HG03060 (cell line): ENCODE measurements at regions not wholly inside any gene's neighbourhood (a gene's known extent, or its start where the extent isn't known, plus 50 kb on each side); places are given as distances from the start of the nearest gene placed in this dataset.
"Not testable (repeated sequence)": the region's sequence is repeated elsewhere in the genome, so short reads cannot be mapped to it uniquely, and the experiment has no call there.

ENCODE experiments used
- ATAC-seq: cut with Tn5 transposase; IDR thresholded peaks from one replicate; pipeline ENCODE4 v1.9.1; 2021; ENCODE audit warnings: low read depth, moderate number of reproducible peaks; ENCODE audit not compliant: unreplicated experiment

DNA sequence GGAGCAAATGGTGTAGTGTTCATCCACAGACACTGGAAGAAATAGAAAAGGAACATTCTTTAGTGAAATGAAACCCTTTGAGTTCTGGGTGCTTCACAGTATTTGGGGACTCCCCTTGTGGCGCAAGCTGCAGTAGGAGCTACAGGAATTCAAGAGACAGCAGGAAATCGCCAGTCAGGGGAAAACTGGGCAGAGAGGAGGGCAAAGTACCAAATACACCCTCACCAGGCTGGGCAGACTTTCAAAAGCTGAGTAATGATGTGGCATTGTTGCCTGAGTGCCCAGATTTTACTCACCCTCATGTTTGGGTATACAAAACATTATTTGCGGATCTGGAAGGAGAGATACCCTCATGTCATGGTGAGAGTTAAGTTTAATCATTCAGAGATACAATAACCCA lies 97.9 kb downstream of the SOD2 start:
- no peak for ATAC-seq

DNA sequence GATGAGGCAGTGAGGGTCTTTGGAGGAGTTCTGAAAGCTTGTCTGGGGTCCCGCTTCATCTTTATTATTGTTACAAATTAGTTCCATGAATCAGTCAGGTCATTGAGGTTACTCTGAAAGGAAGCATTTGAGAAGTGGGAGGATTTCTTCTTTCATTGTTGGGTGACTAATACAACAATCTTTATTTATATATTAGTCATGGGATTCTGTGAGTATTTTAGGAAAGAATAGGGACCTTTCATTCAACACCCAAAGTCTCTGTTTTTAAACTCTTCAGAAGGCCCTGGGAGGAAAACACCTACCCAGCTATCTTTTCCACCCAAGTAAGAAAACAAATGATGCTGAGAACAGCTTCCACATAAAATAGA lies 98.3 kb downstream of the SOD2 start:
- no peak for ATAC-seq

DNA sequence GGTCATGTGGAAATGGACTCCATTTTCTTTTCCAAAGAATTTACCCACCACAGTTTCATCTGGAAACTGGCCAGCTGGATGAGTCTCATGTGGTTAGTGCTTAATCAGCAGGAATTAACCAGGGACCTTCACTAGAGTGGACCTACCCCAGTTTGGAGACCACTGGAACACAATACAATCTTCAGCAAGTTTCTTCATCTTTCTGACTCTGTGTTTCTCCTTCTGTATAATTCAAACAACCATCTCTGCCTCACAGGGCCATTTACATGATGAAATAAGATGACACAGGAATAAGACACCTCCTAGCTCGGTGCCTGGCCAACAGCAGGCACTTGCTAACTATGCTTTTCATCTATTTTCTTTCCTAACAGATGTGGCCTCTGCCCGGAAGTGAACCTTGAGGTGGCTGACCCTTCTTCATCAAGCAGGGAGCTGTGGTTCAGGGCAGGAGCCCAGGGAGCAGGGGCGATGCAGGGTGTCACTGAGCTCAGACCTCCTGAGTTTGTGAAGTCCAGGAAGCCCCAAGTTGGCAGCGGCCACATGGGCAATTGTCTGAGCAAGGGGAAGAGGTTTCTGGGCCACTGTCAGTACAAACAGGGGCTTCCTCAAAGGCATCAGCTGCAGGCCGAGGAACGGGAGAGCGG lies 98.8 kb downstream of the SOD2 start:
- no peak for ATAC-seq

DNA sequence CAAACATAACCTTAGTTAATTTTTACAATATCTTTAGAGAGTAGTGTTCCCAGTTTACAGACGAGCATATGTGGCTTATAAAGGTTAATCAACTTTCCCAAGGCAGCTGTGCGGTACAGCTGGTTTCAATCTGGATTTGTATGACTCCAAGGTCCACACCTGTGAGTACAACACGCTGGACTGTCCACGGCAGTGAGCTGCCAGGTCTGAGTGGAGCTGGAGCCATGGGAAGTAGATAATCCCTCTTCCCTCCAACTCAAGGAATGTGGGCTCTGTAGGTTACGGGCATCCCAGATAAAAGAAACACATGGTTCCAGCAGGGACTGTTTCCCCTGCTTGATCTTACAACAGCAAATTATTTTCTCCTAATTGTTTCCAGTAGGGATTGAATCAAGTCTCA lies 102.2 kb downstream of the SOD2 start:
- no peak for ATAC-seq

DNA sequence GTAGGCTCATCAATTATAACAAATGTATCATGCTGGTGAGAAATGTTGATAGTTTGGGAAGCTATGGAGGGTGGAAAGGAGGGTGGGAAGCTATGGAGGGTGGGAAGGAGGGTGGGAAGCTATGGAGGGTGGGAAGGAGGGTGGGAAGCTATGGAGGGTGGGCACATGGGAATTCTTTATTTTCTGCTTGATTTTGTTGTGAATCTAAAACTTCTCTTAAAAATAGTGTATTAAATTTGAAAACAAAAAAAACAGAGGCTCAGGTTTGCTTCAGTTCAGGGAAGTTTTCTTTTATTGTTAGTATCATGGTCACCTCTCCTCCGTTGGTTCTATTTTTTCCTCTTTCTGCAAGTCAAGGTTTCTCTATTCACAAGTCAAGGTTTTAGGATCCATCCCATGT lies 106.4 kb downstream of the SOD2 start:
- no peak for ATAC-seq

DNA sequence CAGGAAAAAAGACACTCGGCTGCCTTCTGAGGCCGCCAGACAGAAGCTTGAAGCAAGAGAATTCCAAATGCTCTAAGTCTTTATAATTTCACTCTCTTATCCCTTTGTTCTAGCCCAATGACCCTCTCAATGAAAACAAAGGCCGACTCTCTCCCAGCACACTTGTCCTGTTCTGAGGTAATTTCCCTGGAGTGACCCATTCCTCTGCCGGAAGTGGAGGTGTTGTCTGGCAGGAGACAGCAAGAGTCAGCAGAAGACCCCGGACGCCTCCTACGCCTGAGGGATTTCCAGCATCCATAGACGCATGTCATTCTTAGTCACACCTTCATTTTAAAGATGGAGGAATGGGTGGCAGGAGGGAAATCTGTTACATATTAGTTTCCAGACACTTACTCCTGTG lies 110.3 kb downstream of the SOD2 start:
- no peak for ATAC-seq

DNA sequence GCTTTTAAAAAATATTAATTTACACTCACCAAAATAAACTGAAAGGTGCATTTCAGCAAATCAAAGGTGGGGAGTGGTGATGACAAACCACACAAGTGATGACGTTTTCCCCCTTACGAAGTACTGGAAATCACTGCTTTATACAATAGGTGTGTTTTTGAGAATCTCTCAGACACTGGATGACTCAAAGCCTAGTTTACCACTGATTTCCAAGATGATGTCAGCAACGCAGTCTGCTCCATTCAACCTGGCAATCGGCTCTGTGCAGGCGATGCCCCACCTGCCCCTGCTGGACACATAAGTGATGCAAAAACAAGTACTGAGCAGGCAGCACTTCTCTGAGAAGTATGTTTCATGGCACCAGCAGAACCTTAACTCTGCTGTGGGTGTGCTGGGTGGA lies 114.4 kb downstream of the SOD2 start:
- no peak for ATAC-seq

DNA sequence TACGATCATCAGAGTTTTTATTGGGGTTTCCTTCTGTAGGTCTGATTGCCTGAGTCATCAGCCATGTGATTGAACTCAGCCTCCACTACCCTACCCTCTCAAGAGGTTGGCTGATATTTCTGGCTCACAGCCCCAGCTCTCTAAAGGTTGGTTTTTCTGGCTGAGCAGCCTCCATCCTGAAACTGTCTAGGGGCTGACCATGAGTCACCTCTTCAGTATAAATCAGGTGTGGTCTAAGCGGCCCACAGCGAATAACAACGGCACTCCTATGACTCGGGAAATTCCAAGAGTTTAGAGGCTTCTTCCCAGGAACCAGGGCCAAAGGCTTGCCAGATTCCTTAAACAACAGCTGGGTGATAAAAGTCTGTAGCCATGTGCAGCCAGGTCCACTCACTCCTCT lies 115.5 kb downstream of the SOD2 start:
- no peak for ATAC-seq

GRCh38 chr6:159572439-159573110 lies 120.5 kb downstream of the SOD2 start:
- ATAC-seq: no peak

- no peak for ATAC-seq
Measured at GRCh38 chr6:159565181-159565710, 127.8 kb downstream of the SOD2 start.

DNA sequence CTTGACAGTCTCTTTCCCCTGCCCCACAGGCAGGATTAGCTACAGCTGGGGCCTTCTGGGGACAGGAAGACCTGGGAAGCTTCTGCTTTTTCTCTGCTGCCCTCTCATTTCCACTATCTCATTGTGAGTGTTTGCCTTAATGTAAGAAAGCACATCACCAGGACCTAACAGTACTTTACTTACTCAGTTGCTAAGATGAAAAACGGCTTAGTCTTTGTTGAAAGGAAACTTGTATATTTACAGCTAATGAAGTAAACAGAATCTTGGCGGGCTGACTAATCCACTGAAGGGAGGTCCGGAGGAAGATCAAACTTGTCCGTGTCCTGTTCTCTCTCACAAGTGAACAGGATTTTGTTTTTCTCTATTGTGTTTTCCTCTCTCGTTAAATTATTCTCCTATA lies 128.6 kb downstream of the SOD2 start:
- no peak for ATAC-seq

GRCh38 chr6:159557031-159557430 lies 136.0 kb downstream of the SOD2 start:
- no peak for ATAC-seq

DNA sequence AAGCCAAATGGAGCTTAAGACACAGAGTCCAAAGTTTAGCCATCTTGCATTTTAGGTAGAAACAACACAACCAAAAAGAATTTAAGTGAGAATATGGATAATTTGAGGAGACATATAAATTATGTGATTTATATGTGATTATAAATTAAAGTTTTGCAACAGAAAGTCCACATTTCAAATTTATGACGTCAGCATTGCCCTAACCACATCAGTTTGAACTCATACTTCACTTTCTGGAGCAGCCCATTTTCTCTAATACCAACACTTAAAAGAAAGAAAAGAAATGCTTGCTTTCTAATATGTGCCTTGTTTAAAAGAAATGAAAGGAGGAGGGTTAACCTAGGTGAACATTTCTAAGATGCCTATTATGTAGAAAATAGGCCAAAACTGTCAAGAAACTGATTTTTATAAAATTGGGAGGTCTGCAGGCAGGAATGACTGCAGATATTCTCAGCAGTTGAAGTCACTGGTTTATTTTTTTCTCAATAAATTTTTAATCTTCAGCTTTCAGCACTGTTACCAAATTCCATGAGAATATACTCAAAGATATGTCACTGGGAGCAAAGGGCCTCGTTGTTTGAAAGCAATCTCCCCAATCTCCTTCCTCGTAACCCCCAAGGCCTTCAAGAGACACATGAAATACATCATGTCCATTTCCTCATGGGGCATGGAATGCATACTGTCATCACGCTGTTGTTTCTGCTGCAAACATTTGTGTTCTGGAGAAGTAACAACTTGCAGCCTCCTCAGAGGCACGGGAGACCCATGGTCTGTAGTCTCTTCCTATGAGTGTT lies 137.8 kb downstream of the SOD2 start:
- ATAC-seq: no peak

DNA sequence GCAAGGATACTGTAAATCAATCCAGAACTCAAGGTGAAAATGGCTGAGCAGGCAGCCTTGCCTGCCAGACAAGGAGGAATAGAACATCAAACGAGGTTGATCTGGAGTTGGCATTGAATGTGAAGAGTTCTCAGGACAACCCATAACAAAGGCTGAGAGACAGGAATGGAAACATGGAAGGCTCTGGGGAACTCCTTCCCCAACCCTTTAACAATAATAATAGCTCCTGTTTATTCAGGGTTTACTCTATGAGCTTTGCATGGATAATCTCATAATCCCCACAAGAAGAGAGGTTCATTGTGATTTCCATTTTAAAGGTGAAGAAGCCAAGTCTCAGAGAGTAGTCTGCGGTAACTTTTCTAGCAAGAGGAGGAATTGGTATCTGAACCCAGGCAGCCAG lies 151.7 kb downstream of the SOD2 start:
- no peak for ATAC-seq

DNA sequence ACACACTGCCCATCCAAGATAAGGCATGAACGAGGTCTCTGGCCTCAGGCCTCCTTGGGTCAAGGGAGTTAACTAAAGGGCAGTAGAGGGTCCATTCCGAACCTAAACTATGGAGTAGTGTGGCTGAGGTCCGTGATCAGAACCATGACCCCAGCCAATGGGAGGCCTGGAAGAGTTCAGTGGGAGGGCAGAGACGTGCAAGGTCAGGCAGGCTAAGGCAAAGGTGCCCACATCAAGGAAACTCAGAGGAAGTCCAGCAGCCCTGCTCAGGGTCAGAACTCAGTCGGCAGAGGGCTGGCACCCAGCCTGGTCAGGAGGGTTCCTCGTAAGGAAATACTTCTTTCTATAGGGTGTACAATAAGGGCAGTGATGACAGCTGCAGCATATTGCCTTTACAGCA lies 152.2 kb downstream of the SOD2 start:
- ATAC-seq: no peak

GRCh38 chr6:159540152-159540551 lies 152.9 kb downstream of the SOD2 start:
- no peak for ATAC-seq

DNA sequence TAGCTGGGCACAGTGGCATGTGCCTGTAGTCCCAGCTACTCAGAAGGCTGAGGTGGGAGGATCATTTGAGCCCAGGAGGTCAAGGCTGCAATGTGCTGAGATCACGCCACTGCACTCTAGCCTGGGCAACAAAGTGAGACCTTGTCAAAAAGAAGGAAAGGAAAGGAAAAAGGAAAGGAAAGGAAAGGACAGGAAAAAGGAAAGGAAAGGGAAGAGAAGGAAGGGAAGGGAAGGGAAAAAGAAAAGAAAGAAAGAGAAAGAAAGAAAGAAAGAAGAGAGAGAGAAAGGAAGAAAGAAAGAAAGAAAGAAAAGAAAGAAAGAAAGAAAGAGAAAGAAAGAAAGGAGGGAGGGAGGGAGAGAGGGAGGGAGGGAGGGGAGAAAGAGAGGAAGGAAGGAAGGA lies 155.0 kb downstream of the SOD2 start:
- ATAC-seq: not testable (repeated sequence)

GRCh38 chr6:159535656-159536350 lies 157.2 kb downstream of the SOD2 start:
- no peak for ATAC-seq

DNA sequence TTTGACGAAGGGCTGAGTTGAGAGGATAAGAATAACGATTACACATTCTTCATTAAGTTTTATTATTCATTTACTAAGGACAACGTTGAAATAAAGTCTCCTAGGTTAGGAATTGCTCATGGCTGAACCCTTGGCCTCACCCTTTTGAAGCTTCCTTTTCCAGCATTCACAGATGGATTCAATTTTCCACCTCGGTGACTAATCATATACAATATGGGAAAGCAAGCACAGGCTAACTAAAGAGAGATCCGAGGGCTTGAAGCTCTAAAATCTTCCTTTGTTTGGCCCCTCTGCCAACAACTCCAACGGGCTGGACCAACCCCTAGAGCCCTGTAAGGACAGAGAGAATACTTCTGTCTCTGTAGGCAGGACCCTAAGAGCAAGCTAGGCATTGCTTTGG lies 159.5 kb downstream of the SOD2 start:
- ATAC-seq: no peak

DNA sequence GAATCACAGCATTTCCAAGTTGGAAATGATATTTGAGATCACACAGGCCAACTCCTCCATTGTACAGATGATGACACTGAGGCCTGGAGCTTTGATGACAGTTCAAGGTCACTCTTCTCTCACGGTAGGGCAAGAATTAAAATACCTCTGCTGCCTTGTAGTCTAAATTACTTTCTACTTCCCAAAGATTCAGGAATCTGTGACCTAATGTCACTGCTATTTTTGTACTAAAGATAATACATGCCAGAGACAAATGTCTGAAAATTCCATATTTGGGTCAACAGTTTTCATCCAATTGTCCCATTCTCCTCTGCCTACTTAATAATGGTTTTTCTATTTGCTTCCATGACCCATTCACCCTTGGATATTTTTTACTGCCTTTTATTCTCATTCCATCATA lies 160.0 kb downstream of the SOD2 start:
- no peak for ATAC-seq

DNA sequence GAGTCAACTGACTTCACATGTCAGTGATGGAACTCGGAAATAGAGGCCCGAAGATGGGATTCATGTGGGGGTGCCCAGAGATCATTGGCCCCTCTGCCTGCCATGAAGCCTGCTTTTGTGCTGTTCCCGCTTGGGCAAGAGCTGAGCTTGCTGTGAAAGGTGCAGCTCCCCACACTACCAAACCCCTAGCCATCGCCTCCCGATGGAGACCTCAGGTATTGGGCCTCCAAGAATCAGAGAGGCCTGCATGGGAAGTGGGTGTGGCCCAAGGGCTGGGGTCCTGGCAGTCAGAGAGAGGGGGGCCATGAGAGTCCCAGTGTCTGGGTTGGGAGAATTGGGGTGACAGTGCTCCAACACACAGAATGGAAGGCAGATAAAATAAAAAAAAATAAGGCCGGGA lies 160.9 kb downstream of the SOD2 start:
- no peak for ATAC-seq
